Erythroblast (primary cell): ENCODE measurements at regions not wholly inside any gene's neighbourhood (a gene's known extent, or its start where the extent isn't known, plus 50 kb on each side); places are given as distances from the start of the nearest gene placed in this dataset.

ENCODE experiments used
- GATA1 ChIP-seq: IDR thresholded peaks from 2 replicates; pipeline ENCODE4 v1.6.1; 2011; ENCODE audit warnings: low read depth, mild to moderate bottlenecking, control low read depth, low read length, moderate library complexity
- POLR2A ChIP-seq: IDR thresholded peaks from 2 replicates; pipeline ENCODE4 v1.6.1; 2011; ENCODE audit warnings: mild to moderate bottlenecking, low read length

DNA sequence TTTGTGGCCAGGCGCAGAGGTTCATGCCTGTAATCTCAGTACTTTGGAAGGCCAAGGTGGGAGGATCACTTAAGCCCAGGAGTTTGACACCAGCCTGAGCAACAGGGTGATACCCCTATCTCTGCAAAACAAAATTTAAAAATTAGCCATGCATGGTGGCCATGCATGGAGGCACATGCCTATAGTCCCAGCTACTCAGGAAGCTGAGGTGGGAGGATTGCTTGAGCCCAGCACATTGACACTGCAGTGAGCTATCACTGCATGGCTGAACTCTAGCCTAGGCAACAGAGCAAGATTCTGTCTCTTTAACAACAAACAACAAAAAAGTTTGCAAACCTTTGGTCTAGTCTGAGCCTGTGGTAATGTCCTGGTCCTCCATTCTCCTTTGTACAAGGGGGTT, 69.2 kb upstream of the CNEP1R1 start:
- TF ChIP-seq POLR2A = no peak
- no peak for TF ChIP-seq GATA1
